Smooth muscle cell (in vitro differentiated cells): ENCODE measurements at regions not wholly inside any gene's neighbourhood (a gene's known extent, or its start where the extent isn't known, plus 50 kb on each side); places are given as distances from the start of the nearest gene placed in this dataset.

Experiments
- DNase-seq: peaks from one replicate; lab custom pipeline; 2025; ENCODE audit not compliant: unreplicated experiment; lab: John Stamatoyannopoulos, UW
- H2AFZ ChIP-seq: fragments of 200-600 bp; sonication (generic); 2 replicates; pipeline ENCODE4 v1.6.0; 2016; ENCODE audit warnings: antibody characterized with exemption, low read depth, mild to moderate bottlenecking
- H3F3A ChIP-seq: fragments of 200-600 bp; sonication (generic); 2 replicates; pipeline ENCODE4 v1.6.0; 2017; ENCODE audit warnings: antibody characterized with exemption, low read depth
- H3K27ac ChIP-seq: fragments of 200-600 bp; sonication (generic); 2 replicates; pipeline ENCODE4 v1.5.1; 2016; ENCODE audit warnings: low read depth, mild to moderate bottlenecking
- H3K27me3 ChIP-seq: fragments of 200-600 bp; sonication (generic); 2 replicates; pipeline ENCODE4 v1.6.1; 2016; ENCODE audit warnings: low read depth, mild to moderate bottlenecking
- H3K36me3 ChIP-seq: fragments of 200-600 bp; sonication (generic); 2 replicates; pipeline ENCODE4 v1.5.1; 2016; ENCODE audit warnings: low read depth
- H3K4me1 ChIP-seq: fragments of 200-600 bp; sonication (generic); 2 replicates; pipeline ENCODE4 v1.5.1; 2016; ENCODE audit warnings: low read depth
- H3K4me2 ChIP-seq: fragments of 200-600 bp; sonication (generic); 2 replicates; pipeline ENCODE4 v1.6.0; 2016; ENCODE audit warnings: mild to moderate bottlenecking
- H3K4me3 ChIP-seq: fragments of 200-600 bp; sonication (generic); 2 replicates; pipeline ENCODE4 v1.5.1; 2016; ENCODE audit warnings: mild to moderate bottlenecking
- H3K79me2 ChIP-seq: fragments of 200-600 bp; sonication (generic); 2 replicates; pipeline ENCODE4 v1.6.0; 2016; ENCODE audit warnings: low read depth, mild to moderate bottlenecking
- H3K9ac ChIP-seq: fragments of 200-600 bp; sonication (generic); 2 replicates; pipeline ENCODE4 v1.6.0; 2016; ENCODE audit warnings: low read depth
- H3K9me3 ChIP-seq: fragments of 200-600 bp; sonication (generic); replicated peaks from 2 replicates; pipeline ENCODE4 v1.5.1; 2016; ENCODE audit warnings: low read depth
- H4K20me1 ChIP-seq: fragments of 200-600 bp; sonication (generic); 2 replicates; pipeline ENCODE4 v1.6.0; 2016; ENCODE audit warnings: low read depth
- CTCF ChIP-seq: fragments of 200-600 bp; sonication (generic); IDR thresholded peaks from 2 replicates; pipeline ENCODE4 v1.5.1; 2017; ENCODE audit warnings: borderline replicate concordance, mild to moderate bottlenecking, antibody characterized with exemption; ENCODE audit not compliant: insufficient read depth, poor library complexity, severe bottlenecking
- WGBS: methylation state at CpG from one replicate; pipeline ENCODE4 v1.1.7; 2016; ENCODE audit warnings: low lambda C conversion rate; 5-methylcytosine and 5-hydroxymethylcytosine counted together

GRCh38 chr2:120429586-120430500 lies 83.9 kb downstream of the INHBB start:
- Histone ChIP-seq H3K4me1 (no peaks in the 10 kb centered on the region), H3K79me2 (no peaks in the 10 kb centered on the region), H3K9ac (no peak overlapping the region), H2AFZ (no peak overlapping the region), H3K36me3 (no peaks in the 10 kb centered on the region), H3K27me3 (peaks cover 18% of the 10 kb centered on the region), H3K4me3 (no peak overlapping the region), H4K20me1 (no peaks in the 10 kb centered on the region), H3K4me2 (no peak overlapping the region), H3F3A (no peaks in the 10 kb centered on the region), H3K9me3 (no peaks in the 10 kb centered on the region), H3K27ac (no peak overlapping the region)
- no peak for TF ChIP-seq CTCF
- WGBS = 49% methylated on average over 8 of the region's 8 CpGs
- no peak for DNase-seq

- WGBS = 83% methylated on average over 5 of the region's 5 CpGs
- no peak for DNase-seq
Measured at GRCh38 chr2:120430501-120430830, 84.5 kb downstream of the INHBB start.

GRCh38 chr2:120430957-120431356 lies 85.0 kb downstream of the INHBB start:
- Histone ChIP-seq H3K4me3 (no peak overlapping the region), H3K27me3 (peaks cover 19% of the 10 kb centered on the region), H3K9ac (no peak overlapping the region), H3K36me3 (no peaks in the 10 kb centered on the region), H3K9me3 (no peaks in the 10 kb centered on the region), H2AFZ (no peak overlapping the region), H3K27ac (no peak overlapping the region), H3K4me1 (no peaks in the 10 kb centered on the region), H3F3A (no peaks in the 10 kb centered on the region), H3K79me2 (no peaks in the 10 kb centered on the region), H3K4me2 (no peak overlapping the region), H4K20me1 (no peaks in the 10 kb centered on the region)
- no peak for TF ChIP-seq CTCF
- no peak for DNase-seq
- WGBS = 79% methylated on average over 6 of the region's 6 CpGs

More at GRCh38 chr2:120430501-120430830, 84.5 kb downstream of the INHBB start:
- H2AFZ ChIP-seq = no peak overlapping the region
- H3F3A ChIP-seq = no peaks in the 10 kb centered on the region
- H3K36me3 ChIP-seq = no peaks in the 10 kb centered on the region
- H3K27ac ChIP-seq = no peak overlapping the region
- H4K20me1 ChIP-seq = no peaks in the 10 kb centered on the region
- no peaks in the 10 kb centered on the region for H3K9me3 ChIP-seq
- H3K4me3 ChIP-seq = no peak overlapping the region
- no peak overlapping the region for H3K9ac ChIP-seq
- TF ChIP-seq CTCF = no peak
- H3K79me2 ChIP-seq = no peaks in the 10 kb centered on the region
- H3K27me3 ChIP-seq = peaks cover 18% of the 10 kb centered on the region
- no peak overlapping the region for H3K4me2 ChIP-seq
- H3K4me1 ChIP-seq = no peaks in the 10 kb centered on the region
